ENCODE measurements at regions not wholly inside any gene's neighbourhood (a gene's known extent, or its start where the extent isn't known, plus 50 kb on each side); places are given as distances from the start of the nearest gene placed in this dataset.

DNA sequence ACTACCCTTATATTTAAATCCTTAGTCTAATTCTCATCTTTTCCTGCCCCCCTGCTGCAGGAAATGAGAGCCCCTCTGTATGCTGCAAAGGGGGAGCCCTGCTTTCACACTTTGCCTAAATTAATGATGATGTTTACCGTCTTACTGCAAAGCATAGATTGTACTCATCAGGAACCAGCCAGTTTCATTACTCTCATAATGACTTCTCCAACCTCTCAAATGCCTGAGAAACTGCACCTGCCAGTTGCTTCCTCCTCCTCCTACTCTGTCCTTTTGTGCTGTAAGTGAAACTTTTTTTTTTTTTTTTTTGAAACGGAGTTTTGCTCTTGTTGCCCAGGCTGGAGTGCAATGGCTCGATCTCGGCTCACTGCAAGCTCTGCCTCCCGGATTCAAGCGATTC lies 101.7 kb downstream of the ADSS2 start:
- TF ChIP-seq ZFX (IDR thresholded peaks at IDR 0.05), result no peak
- TF ChIP-seq, protein P1, sequence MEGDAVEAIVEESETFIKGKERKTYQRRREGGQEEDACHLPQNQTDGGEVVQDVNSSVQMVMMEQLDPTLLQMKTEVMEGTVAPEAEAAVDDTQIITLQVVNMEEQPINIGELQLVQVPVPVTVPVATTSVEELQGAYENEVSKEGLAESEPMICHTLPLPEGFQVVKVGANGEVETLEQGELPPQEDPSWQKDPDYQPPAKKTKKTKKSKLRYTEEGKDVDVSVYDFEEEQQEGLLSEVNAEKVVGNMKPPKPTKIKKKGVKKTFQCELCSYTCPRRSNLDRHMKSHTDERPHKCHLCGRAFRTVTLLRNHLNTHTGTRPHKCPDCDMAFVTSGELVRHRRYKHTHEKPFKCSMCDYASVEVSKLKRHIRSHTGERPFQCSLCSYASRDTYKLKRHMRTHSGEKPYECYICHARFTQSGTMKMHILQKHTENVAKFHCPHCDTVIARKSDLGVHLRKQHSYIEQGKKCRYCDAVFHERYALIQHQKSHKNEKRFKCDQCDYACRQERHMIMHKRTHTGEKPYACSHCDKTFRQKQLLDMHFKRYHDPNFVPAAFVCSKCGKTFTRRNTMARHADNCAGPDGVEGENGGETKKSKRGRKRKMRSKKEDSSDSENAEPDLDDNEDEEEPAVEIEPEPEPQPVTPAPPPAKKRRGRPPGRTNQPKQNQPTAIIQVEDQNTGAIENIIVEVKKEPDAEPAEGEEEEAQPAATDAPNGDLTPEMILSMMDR (conservative IDR thresholded peaks at IDR 0.05), result no peak
- H3K27ac ChIP-seq, result no peak overlapping the region

DNA sequence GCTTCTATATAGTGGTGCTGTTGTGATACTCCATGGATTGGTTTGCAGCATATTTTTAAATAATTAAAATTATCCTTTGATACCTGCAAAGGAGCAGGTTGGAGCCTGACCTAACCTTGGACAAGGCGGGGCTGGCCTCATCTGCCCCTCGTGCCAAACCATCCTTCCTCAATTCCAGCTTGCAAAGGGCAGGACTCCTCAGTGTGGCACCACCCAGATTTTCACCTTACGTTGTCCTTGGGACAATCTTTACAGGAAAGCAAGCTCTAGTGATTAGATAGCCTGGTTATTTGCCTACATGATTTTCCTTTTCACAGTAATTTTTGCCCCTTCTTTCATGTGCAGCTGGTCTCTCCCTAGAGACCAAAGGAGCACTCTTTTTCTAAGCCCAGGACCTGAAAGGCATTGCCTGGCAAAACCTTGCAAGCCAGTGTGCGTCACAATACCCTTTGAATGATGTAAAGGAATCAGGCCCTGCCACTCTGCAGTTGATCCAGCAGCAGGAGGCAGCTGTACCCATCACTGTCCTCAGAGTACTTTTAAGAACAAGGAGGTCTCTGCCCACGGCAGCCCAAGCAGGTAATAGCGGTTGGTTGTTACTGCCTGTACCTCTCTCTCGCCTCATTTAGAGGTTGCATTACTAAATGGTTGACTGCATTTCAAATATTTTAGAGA lies 99.4 kb downstream of the ADSS2 start:
- TF ChIP-seq, protein P1 (conservative IDR thresholded peaks at IDR 0.05), result no peak
- TF ChIP-seq ZFX (IDR thresholded peaks at IDR 0.05), result no peak
- H3K27ac ChIP-seq, result no peak overlapping the region

DNA sequence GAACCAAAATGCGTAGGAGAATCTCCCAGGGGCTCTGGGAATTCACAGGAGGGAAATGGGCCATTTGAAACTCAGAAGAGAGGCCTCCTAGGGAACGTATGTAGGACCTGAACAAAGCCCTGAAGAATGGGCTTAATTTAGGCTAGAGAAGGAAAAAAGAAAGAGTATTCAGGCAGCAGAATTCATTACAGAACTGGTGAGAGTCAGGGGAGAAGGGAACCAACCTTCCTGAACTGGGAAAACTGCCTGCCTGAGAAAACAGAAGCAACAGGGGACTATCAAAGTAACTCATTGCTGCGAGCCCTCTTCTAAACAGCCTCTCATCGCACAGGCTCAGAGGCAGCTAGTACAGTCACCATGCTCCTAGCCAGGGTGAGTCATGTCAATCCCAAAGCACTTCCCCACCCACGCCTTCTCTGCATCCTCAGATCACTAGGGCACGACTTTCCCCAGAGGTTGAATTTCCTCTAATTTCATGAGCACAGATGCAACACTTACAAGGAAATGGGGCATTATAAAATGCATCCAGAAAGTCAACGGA lies 98.1 kb downstream of the ADSS2 start:
- no peak overlapping the region for H3K27ac ChIP-seq

DNA sequence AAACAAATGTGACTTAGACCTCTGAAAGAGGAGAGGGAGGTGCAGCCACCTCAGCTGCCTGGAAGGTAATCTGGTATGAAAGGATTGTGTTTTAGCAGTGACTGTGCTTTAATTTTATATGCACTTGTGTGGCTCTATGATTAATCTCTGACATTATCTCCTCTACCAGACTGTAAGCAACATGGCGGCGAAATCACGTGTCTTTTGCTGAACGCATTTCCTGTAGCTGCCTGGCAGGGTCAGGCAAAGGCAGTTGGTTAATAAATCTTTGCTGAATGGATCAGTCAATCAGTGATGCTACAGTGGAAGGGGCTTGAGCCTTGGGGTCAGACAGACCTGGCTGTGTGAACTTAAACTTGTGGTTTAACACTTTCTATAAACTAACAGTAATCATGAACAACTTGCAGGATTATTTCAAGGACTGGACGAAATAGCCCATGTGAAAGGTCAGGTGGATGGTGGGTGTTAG lies 96.9 kb downstream of the ADSS2 start:
- H3K27ac ChIP-seq, result no peak overlapping the region
- TF ChIP-seq ZFX (IDR thresholded peaks at IDR 0.05), result no peak
- TF ChIP-seq, protein P1 (conservative IDR thresholded peaks at IDR 0.05), result no peak

More for the DNA sequence above, 98.1 kb downstream of the ADSS2 start:
- TF ChIP-seq, protein P1 (conservative IDR thresholded peaks at IDR 0.05), result no peak
- no peak for TF ChIP-seq ZFX (IDR thresholded peaks at IDR 0.05)

DNA sequence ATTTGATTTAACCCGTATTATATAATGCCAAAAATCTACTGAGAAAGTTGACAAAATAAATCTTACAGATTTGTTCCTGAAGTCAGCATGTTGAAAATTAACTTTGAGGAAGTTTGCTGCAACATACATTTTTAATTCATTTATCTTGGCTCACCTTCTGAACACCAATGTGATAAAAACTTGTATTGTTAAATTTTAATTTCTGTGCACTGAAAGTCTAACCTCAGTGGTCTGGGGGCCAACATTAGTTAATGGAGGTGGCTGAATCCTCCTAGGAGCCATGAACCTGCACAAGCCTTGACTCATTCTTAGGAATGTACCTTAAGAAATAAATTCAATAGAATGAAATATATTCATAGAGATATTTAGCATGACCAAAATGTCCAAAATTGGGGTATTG lies 95.3 kb downstream of the ADSS2 start:
- TF ChIP-seq ZFX (IDR thresholded peaks at IDR 0.05), result no peak
- TF ChIP-seq, protein P1 (conservative IDR thresholded peaks at IDR 0.05), result no peak

More for the DNA sequence above, 95.3 kb downstream of the ADSS2 start:
- no peak overlapping the region for H3K27ac ChIP-seq

All from C4-2B (cell line).